HCT116 (cell line): ENCODE measurements at regions not wholly inside any gene's neighbourhood (a gene's known extent, or its start where the extent isn't known, plus 50 kb on each side); places are given as distances from the start of the nearest gene placed in this dataset.

Experiments used
- EZH2phosphoT487 ChIP-seq: fragments of 200-600 bp; IDR thresholded peaks from 2 replicates; pipeline ENCODE4 v1.6.1; 2018; ENCODE audit warnings: antibody characterized with exemption, borderline replicate concordance
- POLR2A ChIP-seq: IDR thresholded peaks from 2 replicates; pipeline ENCODE4 v1.7.0; 2011; ENCODE audit warnings: borderline replicate concordance; ENCODE audit not compliant: insufficient read depth, insufficient read length; ENCODE audit errors: extremely low read depth
- SP1 ChIP-seq: IDR thresholded peaks from 2 replicates; pipeline ENCODE4 v1.6.1; 2012; ENCODE audit warnings: low read depth
- TF ChIP-seq, protein P1 (sequence below), 3 experiments: fragments of 200-600 bp in 1 of 3; sonication (generic) in 1 of 3; IDR thresholded peaks in 2 of 3; conservative IDR thresholded peaks in 1 of 3; 2 replicates each; pipeline ENCODE4 v1.5.1; 2012 to 2017; ENCODE audit warnings: low read depth in 2 of 3, low read length in 2 of 3, antibody characterized with exemption in 1 of 3, borderline replicate concordance in 1 of 3, control low read depth in 1 of 3, mild to moderate bottlenecking in 1 of 3, mixed read lengths in 1 of 3, mixed run types in 1 of 3, moderate library complexity in 1 of 3; ENCODE audit not compliant: insufficient read depth in 1 of 3

DNA sequence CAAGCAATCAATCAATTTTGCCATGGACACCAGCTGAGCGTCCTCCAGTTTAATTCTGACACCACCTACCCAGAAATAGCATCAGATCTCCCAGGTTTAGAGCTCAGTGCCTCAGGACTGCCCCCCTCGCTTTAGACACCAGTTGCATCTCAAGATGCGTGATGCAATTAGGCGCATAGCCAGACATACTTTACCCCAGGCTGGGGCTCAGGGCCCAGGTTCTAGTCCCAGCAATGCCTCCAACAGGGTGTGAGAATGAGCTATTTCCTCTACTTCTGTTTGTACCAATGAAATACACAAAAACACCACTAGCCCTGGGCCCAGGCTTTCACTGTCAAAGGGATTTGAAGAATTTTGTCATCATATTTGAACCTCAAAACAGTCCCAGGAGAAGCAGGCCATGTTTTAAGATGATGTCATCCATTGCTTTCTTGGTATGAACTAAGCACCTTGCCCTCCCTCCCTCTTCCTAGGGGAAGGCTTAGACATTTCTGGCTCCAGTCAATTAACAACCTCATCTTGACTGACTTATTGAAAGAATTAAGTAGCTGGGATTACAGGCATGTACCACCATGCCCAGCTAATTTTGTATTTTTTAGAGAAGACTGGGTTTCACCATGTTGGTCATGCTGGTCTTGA lies 61.5 kb upstream of the INCENP start:
- TF ChIP-seq EZH2phosphoT487: no peak
- TF ChIP-seq, protein P1, sequence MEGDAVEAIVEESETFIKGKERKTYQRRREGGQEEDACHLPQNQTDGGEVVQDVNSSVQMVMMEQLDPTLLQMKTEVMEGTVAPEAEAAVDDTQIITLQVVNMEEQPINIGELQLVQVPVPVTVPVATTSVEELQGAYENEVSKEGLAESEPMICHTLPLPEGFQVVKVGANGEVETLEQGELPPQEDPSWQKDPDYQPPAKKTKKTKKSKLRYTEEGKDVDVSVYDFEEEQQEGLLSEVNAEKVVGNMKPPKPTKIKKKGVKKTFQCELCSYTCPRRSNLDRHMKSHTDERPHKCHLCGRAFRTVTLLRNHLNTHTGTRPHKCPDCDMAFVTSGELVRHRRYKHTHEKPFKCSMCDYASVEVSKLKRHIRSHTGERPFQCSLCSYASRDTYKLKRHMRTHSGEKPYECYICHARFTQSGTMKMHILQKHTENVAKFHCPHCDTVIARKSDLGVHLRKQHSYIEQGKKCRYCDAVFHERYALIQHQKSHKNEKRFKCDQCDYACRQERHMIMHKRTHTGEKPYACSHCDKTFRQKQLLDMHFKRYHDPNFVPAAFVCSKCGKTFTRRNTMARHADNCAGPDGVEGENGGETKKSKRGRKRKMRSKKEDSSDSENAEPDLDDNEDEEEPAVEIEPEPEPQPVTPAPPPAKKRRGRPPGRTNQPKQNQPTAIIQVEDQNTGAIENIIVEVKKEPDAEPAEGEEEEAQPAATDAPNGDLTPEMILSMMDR (IDR thresholded peaks at IDR 0.05 in 2 of 3, conservative IDR thresholded peaks at IDR 0.05 in 1 of 3; ENCODE audit: borderline replicate concordance in 1 of 3, insufficient read depth in 1 of 3, low read depth in 2 of 3, low read length in 2 of 3): no peak
- TF ChIP-seq SP1: no peak
- TF ChIP-seq POLR2A: no peak
